SK-N-SH (cell line): ENCODE measurements at regions not wholly inside any gene's neighbourhood (a gene's known extent, or its start where the extent isn't known, plus 50 kb on each side); places are given as distances from the start of the nearest gene placed in this dataset.

ENCODE experiments used
- CTCF ChIA-PET: fragments of 300-600, 350-600 bp; formaldehyde crosslinking; extraction: SDS; loops from one replicate; lab custom pipeline; 2021; lab: Yijun Ruan, JAX
- POLR2A ChIA-PET: fragments of 350-600 bp; sonication (Branson Sonifier 250); formaldehyde crosslinking; extraction: SDS; loops from one replicate; lab custom pipeline; 2020; ENCODE audit warnings: antibody characterized with exemption, inconsistent platforms; lab: Yijun Ruan, JAX
- DNase-seq: peaks from one replicate; pipeline ENCODE4 v3.0.0; 2012
- H2AFZ ChIP-seq: fragments of 200-600 bp; sonication (generic); 2 replicates; pipeline ENCODE4 v1.8.1; 2016; ENCODE audit warnings: antibody characterized with exemption, mild to moderate bottlenecking, low read depth
- H3F3A ChIP-seq: fragments of 200-600 bp; sonication (generic); replicated peaks from 2 replicates; pipeline ENCODE3; 2016; ENCODE audit warnings: antibody characterized with exemption, mild to moderate bottlenecking; ENCODE audit not compliant: insufficient read depth
- H3K27ac ChIP-seq, 2 experiments: fragments of 200-500 bp in 1 of 2; fragments of 200-600 bp in 1 of 2; sonication (Bioruptor generic) in 1 of 2; sonication (generic), shearing (Covaris generic) in 1 of 2; 2 replicates each; pipeline versions ENCODE4 v1.5.1 to v1.6.1; 2014 to 2016; ENCODE audit warnings: low read depth in 2 of 2, inconsistent platforms in 1 of 2, low read length in 1 of 2, mild to moderate bottlenecking in 1 of 2, mixed read lengths in 1 of 2
- H3K27me3 ChIP-seq: fragments of 200-600 bp; sonication (generic), shearing (Covaris generic); 2 replicates; pipeline ENCODE4 v1.6.1; 2016; ENCODE audit warnings: mixed run types; ENCODE audit not compliant: insufficient read depth
- H3K36me3 ChIP-seq, 2 experiments: fragments of 200-500 bp in 1 of 2; fragments of 200-600 bp in 1 of 2; sonication (Bioruptor generic) in 1 of 2; sonication (generic) in 1 of 2; replicated peaks in 1 of 2; 2 replicates each; pipeline versions ENCODE3 to v1.5.1; 2014 to 2016; ENCODE audit warnings: low read length in 1 of 2, mild to moderate bottlenecking in 1 of 2; ENCODE audit not compliant: insufficient read depth in 2 of 2, control insufficient read depth in 1 of 2
- H3K4me1 ChIP-seq, 2 experiments: fragments of 200-500 bp in 1 of 2; fragments of 200-600 bp in 1 of 2; sonication (Bioruptor generic) in 1 of 2; sonication (generic), shearing (Covaris generic) in 1 of 2; 2 replicates each; pipeline versions ENCODE4 v1.5.1 to v1.6.1; 2014 to 2016; ENCODE audit warnings: low read depth in 1 of 2, low read length in 1 of 2, mixed run types in 1 of 2; ENCODE audit not compliant: insufficient read depth in 2 of 2, control insufficient read depth in 1 of 2
- H3K4me2 ChIP-seq: fragments of 200-600 bp; sonication (generic), shearing (Covaris generic); 2 replicates; pipeline ENCODE4 v1.6.1; 2017; ENCODE audit warnings: mixed run types
- H3K4me3 ChIP-seq, 2 experiments: fragments of 200-500 bp in 1 of 2; fragments of 200-600 bp in 1 of 2; sonication (Bioruptor generic) in 1 of 2; sonication (generic), shearing (Covaris generic) in 1 of 2; 2 replicates each; pipeline versions ENCODE4 v1.5.1 to v1.8.1; 2014 to 2016; ENCODE audit warnings: low read depth in 2 of 2, inconsistent platforms in 1 of 2, low read length in 1 of 2, mild to moderate bottlenecking in 1 of 2, mixed read lengths in 1 of 2, moderate library complexity in 1 of 2
- H3K79me2 ChIP-seq: fragments of 200-600 bp; sonication (generic); 2 replicates; pipeline ENCODE4 v1.8.1; 2017; ENCODE audit warnings: mild to moderate bottlenecking; ENCODE audit not compliant: insufficient read depth
- H3K9ac ChIP-seq: fragments of 200-600 bp; sonication (generic); 2 replicates; pipeline ENCODE4 v1.6.1; 2017; ENCODE audit warnings: mixed run types
- H3K9me2 ChIP-seq: fragments of 200-600 bp; sonication (generic); 2 replicates; pipeline ENCODE4 v1.6.1; 2017; ENCODE audit warnings: mixed run types
- H3K9me3 ChIP-seq: fragments of 200-600 bp; sonication (generic); 2 replicates; pipeline ENCODE4 v1.6.1; 2017; ENCODE audit warnings: mixed run types, mild to moderate bottlenecking, moderate library complexity
- H4K20me1 ChIP-seq: fragments of 200-600 bp; sonication (generic); 2 replicates; pipeline ENCODE4 v1.6.1; 2017; ENCODE audit warnings: mild to moderate bottlenecking, mixed run types; ENCODE audit not compliant: insufficient read depth
- FOXJ3 ChIP-seq: sonication (generic); formaldehyde crosslinking; IDR thresholded peaks from 2 replicates; pipeline ENCODE4 v1.5.1; 2020; ENCODE audit warnings: mild to moderate bottlenecking, missing genetic modification reagents
- JUND ChIP-seq: IDR thresholded peaks from 2 replicates; pipeline ENCODE4 v1.4.0; 2012
- SIN3A ChIP-seq: IDR thresholded peaks from 2 replicates; pipeline ENCODE4 v1.6.1; 2012; ENCODE audit warnings: low read depth, mild to moderate bottlenecking, low read length, moderate library complexity, borderline replicate concordance
- WGBS: methylation state at CpG from one replicate; pipeline ENCODE4 v1.1.6; 2017; ENCODE audit warnings: low lambda C conversion rate; 5-methylcytosine and 5-hydroxymethylcytosine counted together
- TF ChIP-seq, protein P1 (sequence below): IDR thresholded peaks from 2 replicates; pipeline ENCODE4; 2012
- TF ChIP-seq, protein P2 (sequence below): IDR thresholded peaks from 2 replicates; pipeline ENCODE4 v1.6.1; 2012; ENCODE audit warnings: mild to moderate bottlenecking, low read depth, low read length, moderate library complexity
- TF ChIP-seq, protein P3 (sequence below): fragments of 200-600 bp; sonication (generic); IDR thresholded peaks from 2 replicates; pipeline ENCODE4 v1.6.1; 2017; ENCODE audit warnings: antibody characterized with exemption, mild to moderate bottlenecking, moderate library complexity

DNA sequence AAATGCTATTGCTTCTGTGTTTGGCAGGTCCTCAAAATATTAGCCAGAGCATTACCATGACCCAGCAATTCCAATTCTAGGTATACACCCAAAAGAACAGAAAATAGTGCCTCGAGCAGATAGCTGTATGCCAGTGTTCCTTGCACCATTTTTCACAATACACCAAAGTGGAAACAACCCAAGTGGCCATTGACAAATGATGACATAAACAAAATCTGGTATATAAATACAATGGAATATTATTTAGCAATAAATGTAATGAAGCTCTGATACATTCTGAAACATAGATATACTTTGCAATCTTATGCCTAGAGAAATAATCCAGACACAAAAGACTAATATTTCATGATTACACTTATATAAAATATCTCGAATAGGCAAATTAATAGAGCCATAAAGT lies 451.8 kb upstream of the PCDH7 start:
- H3K79me2 ChIP-seq, result no peaks in the 10 kb centered on the region
- no peaks in the 10 kb centered on the region for H4K20me1 ChIP-seq
- no peaks in the 10 kb centered on the region for H3F3A ChIP-seq
- no peak for DNase-seq
- POLR2A ChIA-PET, result no interaction called here
- H3K27me3 ChIP-seq, result no peaks in the 10 kb centered on the region
- H3K27ac ChIP-seq, result no peak overlapping the region
- no peak overlapping the region for H2AFZ ChIP-seq
- CTCF ChIA-PET, result no interaction called here
- no peak overlapping the region for H3K9ac ChIP-seq
- H3K9me3 ChIP-seq, result no peaks in the 10 kb centered on the region
- no peak overlapping the region for H3K4me3 ChIP-seq
- H3K36me3 ChIP-seq, result no peaks in the 10 kb centered on the region
- no peaks in the 10 kb centered on the region for H3K4me1 ChIP-seq
- TF ChIP-seq JUND, result no peak
- TF ChIP-seq SIN3A, result no peak
- no peak for TF ChIP-seq FOXJ3 (CRISPR knock-in tag)
- TF ChIP-seq, protein P1, sequence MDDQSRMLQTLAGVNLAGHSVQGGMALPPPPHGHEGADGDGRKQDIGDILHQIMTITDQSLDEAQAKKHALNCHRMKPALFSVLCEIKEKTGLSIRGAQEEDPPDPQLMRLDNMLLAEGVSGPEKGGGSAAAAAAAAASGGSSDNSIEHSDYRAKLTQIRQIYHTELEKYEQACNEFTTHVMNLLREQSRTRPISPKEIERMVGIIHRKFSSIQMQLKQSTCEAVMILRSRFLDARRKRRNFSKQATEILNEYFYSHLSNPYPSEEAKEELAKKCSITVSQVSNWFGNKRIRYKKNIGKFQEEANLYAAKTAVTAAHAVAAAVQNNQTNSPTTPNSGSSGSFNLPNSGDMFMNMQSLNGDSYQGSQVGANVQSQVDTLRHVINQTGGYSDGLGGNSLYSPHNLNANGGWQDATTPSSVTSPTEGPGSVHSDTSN, result no peak
- WGBS, result 1% methylated on average over 2 of the region's 2 CpGs
- no peaks in the 10 kb centered on the region for H3K9me2 ChIP-seq
- no peak overlapping the region for H3K4me2 ChIP-seq

DNA sequence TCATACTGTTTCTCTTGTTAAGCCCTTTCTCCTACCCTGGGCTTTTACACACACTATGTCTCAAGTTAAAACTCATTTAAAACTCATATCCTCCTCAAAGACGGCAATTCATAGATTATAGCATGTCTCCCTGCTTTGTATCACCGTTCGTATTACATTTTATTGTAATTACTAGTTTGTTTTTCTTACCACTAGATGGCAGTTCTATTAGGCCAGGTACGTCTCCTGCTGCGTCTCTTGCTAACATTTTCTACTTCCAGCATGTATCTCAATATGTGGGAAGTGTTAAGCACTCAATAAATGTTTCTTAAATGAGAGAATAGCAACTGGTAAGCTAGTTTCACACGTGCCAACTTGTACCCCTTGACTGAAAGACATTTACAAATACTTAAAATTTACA lies 450.3 kb upstream of the PCDH7 start:
- Histone ChIP-seq H3K4me2 (no peak overlapping the region), H4K20me1 (no peaks in the 10 kb centered on the region), H3K9me3 (no peaks in the 10 kb centered on the region), H2AFZ (no peak overlapping the region), H3K36me3 (no peaks in the 10 kb centered on the region), H3K4me3 (no peak overlapping the region; a peak in 1 of 4 replicates), H3K4me1 (no peaks in the 10 kb centered on the region), H3K9ac (no peak overlapping the region), H3K27me3 (no peaks in the 10 kb centered on the region), H3K9me2 (no peaks in the 10 kb centered on the region), H3F3A (no peaks in the 10 kb centered on the region), H3K79me2 (no peaks in the 10 kb centered on the region), H3K27ac (no peak overlapping the region)
- TF ChIP-seq, protein P2, sequence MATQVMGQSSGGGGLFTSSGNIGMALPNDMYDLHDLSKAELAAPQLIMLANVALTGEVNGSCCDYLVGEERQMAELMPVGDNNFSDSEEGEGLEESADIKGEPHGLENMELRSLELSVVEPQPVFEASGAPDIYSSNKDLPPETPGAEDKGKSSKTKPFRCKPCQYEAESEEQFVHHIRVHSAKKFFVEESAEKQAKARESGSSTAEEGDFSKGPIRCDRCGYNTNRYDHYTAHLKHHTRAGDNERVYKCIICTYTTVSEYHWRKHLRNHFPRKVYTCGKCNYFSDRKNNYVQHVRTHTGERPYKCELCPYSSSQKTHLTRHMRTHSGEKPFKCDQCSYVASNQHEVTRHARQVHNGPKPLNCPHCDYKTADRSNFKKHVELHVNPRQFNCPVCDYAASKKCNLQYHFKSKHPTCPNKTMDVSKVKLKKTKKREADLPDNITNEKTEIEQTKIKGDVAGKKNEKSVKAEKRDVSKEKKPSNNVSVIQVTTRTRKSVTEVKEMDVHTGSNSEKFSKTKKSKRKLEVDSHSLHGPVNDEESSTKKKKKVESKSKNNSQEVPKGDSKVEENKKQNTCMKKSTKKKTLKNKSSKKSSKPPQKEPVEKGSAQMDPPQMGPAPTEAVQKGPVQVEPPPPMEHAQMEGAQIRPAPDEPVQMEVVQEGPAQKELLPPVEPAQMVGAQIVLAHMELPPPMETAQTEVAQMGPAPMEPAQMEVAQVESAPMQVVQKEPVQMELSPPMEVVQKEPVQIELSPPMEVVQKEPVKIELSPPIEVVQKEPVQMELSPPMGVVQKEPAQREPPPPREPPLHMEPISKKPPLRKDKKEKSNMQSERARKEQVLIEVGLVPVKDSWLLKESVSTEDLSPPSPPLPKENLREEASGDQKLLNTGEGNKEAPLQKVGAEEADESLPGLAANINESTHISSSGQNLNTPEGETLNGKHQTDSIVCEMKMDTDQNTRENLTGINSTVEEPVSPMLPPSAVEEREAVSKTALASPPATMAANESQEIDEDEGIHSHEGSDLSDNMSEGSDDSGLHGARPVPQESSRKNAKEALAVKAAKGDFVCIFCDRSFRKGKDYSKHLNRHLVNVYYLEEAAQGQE, result no peak
- TF ChIP-seq, protein P3, sequence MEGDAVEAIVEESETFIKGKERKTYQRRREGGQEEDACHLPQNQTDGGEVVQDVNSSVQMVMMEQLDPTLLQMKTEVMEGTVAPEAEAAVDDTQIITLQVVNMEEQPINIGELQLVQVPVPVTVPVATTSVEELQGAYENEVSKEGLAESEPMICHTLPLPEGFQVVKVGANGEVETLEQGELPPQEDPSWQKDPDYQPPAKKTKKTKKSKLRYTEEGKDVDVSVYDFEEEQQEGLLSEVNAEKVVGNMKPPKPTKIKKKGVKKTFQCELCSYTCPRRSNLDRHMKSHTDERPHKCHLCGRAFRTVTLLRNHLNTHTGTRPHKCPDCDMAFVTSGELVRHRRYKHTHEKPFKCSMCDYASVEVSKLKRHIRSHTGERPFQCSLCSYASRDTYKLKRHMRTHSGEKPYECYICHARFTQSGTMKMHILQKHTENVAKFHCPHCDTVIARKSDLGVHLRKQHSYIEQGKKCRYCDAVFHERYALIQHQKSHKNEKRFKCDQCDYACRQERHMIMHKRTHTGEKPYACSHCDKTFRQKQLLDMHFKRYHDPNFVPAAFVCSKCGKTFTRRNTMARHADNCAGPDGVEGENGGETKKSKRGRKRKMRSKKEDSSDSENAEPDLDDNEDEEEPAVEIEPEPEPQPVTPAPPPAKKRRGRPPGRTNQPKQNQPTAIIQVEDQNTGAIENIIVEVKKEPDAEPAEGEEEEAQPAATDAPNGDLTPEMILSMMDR, result peak; percentile 51
- 3% methylated on average over 6 of the region's 6 CpGs for WGBS
- CTCF ChIA-PET, result no interaction called here
- POLR2A ChIA-PET, result no interaction called here
- DNase-seq, result no peak
